PC-3 (cell line): ENCODE measurements at regions not wholly inside any gene's neighbourhood (a gene's known extent, or its start where the extent isn't known, plus 50 kb on each side); places are given as distances from the start of the nearest gene placed in this dataset.

Experiments
- ATAC-seq: fragments of 200-7000 bp; cut with Tn5 transposase; 2 replicates; pipeline ENCODE4 v1.9.1; 2020; ENCODE audit warnings: mild to moderate bottlenecking, moderate library complexity
- BruUV-seq: library from RNA; stranded (reverse); fragments of 400-500 nt; replicated peaks from 2 replicates; lab custom pipeline; 2021; lab: Mats Ljungman, UMichigan
- CTCF ChIA-PET: fragments of 300-600 bp; sonication (Branson Sonifier 250); formaldehyde crosslinking; loops from one replicate; lab custom pipeline; 2022; ENCODE audit warnings: antibody characterized with exemption; lab: Charles Lee
- POLR2A ChIA-PET: fragments of 300-600 bp; sonication (Branson Sonifier 250); formaldehyde crosslinking; loops from one replicate; lab custom pipeline; 2022; ENCODE audit warnings: antibody characterized with exemption; ENCODE audit not compliant: unreplicated experiment; lab: Charles Lee
- DNase-seq: peaks from one replicate; pipeline ENCODE4 v3.0.0-alpha.2; 2015
- H2AFZ ChIP-seq: fragments of 300-600 bp; sonication (generic); 2 replicates; pipeline ENCODE4 v1.6.0; 2016; ENCODE audit warnings: antibody characterized with exemption, low read length
- H3F3A ChIP-seq: fragments of 300-600 bp; sonication (generic); one replicate; pipeline ENCODE4 v1.6.0; 2017; ENCODE audit warnings: antibody characterized with exemption, low read length, control low read depth, mild to moderate bottlenecking; ENCODE audit not compliant: unreplicated experiment
- H3K27ac ChIP-seq: fragments of 300-600 bp; sonication (generic); 2 replicates; pipeline ENCODE4 v1.5.1; 2016; ENCODE audit warnings: mild to moderate bottlenecking, low read length
- H3K27me3 ChIP-seq: fragments of 300-600 bp; sonication (generic); 2 replicates; pipeline ENCODE4 v1.6.1; 2016; ENCODE audit warnings: low read length, mixed read lengths
- H3K36me3 ChIP-seq: fragments of 300-600 bp; sonication (generic); 2 replicates; pipeline ENCODE4 v1.6.1; 2016; ENCODE audit warnings: low read depth, mixed run types, low read length, mixed read lengths
- H3K4me1 ChIP-seq: fragments of 300-600 bp; sonication (generic); 2 replicates; pipeline ENCODE4 v1.5.1; 2016; ENCODE audit warnings: low read length; ENCODE audit not compliant: insufficient read depth
- H3K4me2 ChIP-seq: fragments of 300-600 bp; sonication (generic); 2 replicates; pipeline ENCODE4 v1.6.0; 2016; ENCODE audit warnings: low read length
- H3K4me3 ChIP-seq: fragments of 300-600 bp; sonication (generic); 2 replicates; pipeline ENCODE4 v1.5.1; 2016; ENCODE audit warnings: mild to moderate bottlenecking, low read length, mixed read lengths
- H3K79me2 ChIP-seq: fragments of 300-600 bp; sonication (generic); 2 replicates; pipeline ENCODE4 v1.6.1; 2017; ENCODE audit warnings: low read length, mixed read lengths
- H3K9ac ChIP-seq: fragments of 300-600 bp; sonication (generic); 2 replicates; pipeline ENCODE4 v1.6.0; 2016; ENCODE audit warnings: mild to moderate bottlenecking, low read length
- H3K9me2 ChIP-seq: fragments of 300-600 bp; sonication (generic); replicated peaks from 2 replicates; pipeline ENCODE4 v1.6.1; 2016; ENCODE audit warnings: mixed run types, low read length, mixed read lengths
- H3K9me3 ChIP-seq: fragments of 300-600 bp; sonication (generic); 2 replicates; pipeline ENCODE4 v1.6.1; 2016; ENCODE audit warnings: low read length, mixed read lengths
- H4K20me1 ChIP-seq: fragments of 300-600 bp; sonication (generic); 2 replicates; pipeline ENCODE4 v1.6.1; 2016; ENCODE audit warnings: low read length, mixed read lengths
- EZH2 ChIP-seq: fragments of 300-600 bp; sonication (generic); IDR thresholded peaks from one replicate; pipeline ENCODE4 v1.6.1; 2017; ENCODE audit warnings: antibody characterized with exemption, mild to moderate bottlenecking, low read length; ENCODE audit not compliant: unreplicated experiment
- EZH2phosphoT487 ChIP-seq: fragments of 300-600 bp; sonication (generic); IDR thresholded peaks from 2 replicates; pipeline ENCODE4 v1.6.1; 2018; ENCODE audit warnings: mild to moderate bottlenecking, antibody characterized with exemption, low read length, borderline replicate concordance
- intact Hi-C: fragments of 100-400 bp; cut with micrococcal nuclease; formaldehyde crosslinking; loops from 2 replicates; pipeline ENCODE4 v1.9.0; 2023
- TF ChIP-seq, protein P1 (sequence below): fragments of 300-600 bp; sonication (generic); conservative IDR thresholded peaks from 2 replicates; pipeline ENCODE4 v1.5.1; 2017; ENCODE audit warnings: antibody characterized with exemption, low read depth, mild to moderate bottlenecking, low read length

DNA sequence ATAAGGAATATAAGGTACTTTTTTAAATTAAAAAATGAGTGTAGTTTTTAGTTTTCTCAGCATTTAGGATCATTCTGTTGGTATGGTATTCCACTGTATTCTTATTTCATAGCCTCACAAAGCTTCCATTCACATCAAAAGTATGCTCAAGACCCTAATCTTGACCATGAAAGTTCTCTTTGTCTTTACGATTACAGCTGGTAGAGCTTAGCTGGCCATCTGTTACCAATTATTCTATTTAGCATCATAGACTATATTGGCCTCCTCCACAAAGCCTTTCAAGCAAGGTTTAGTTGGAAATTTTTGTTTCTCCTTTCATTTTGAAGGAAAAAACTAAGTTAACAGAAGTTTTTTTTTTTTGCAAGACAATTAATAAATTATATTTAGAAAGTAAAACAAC lies 245.1 kb downstream of the KCTD12 start:
- Histone ChIP-seq H3K4me1 (no peaks in the 10 kb centered on the region), H3K9ac (no peak overlapping the region), H2AFZ (no peak overlapping the region), H3K4me3 (no peak overlapping the region), H4K20me1 (no peaks in the 10 kb centered on the region), H3K4me2 (no peak overlapping the region), H3K79me2 (no peaks in the 10 kb centered on the region), H3K27ac (no peak overlapping the region), H3F3A (no peaks in the 10 kb centered on the region), H3K9me3 (no peaks in the 10 kb centered on the region), H3K27me3 (peaks cover 29% of the 10 kb centered on the region), H3K36me3 (no peaks in the 10 kb centered on the region), H3K9me2 (no peaks in the 10 kb centered on the region)
- no peak for DNase-seq
- CTCF ChIA-PET = no interaction called here
- ATAC-seq = no peak
- intact Hi-C loops = no loop called here
- no TSS peak for BruUV-seq
- POLR2A ChIA-PET = no interaction called here
- TF ChIP-seq, protein P1, sequence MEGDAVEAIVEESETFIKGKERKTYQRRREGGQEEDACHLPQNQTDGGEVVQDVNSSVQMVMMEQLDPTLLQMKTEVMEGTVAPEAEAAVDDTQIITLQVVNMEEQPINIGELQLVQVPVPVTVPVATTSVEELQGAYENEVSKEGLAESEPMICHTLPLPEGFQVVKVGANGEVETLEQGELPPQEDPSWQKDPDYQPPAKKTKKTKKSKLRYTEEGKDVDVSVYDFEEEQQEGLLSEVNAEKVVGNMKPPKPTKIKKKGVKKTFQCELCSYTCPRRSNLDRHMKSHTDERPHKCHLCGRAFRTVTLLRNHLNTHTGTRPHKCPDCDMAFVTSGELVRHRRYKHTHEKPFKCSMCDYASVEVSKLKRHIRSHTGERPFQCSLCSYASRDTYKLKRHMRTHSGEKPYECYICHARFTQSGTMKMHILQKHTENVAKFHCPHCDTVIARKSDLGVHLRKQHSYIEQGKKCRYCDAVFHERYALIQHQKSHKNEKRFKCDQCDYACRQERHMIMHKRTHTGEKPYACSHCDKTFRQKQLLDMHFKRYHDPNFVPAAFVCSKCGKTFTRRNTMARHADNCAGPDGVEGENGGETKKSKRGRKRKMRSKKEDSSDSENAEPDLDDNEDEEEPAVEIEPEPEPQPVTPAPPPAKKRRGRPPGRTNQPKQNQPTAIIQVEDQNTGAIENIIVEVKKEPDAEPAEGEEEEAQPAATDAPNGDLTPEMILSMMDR = no peak
- TF ChIP-seq EZH2 (no peak), EZH2phosphoT487 (no peak)

DNA sequence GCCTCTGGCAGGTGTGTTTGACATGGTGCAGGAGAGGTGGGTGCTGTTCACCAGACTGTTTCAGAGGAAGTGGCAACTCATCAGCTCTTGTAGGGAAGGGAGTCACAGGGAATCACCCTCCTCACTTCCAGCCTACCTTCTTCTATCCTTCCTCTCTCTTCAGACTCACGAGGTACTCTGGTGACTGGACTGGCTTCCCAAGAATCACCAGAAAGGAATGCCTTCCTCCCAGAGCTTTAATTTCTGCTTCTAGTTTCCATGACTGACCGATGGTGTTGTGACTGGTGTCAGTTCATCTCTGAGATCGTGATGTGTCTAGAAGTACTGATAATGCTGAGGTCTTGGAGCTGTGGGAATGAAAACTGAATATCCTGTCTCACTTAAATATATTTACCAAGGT lies 247.3 kb downstream of the KCTD12 start:
- CTCF ChIA-PET = no interaction called here
- no peak overlapping the region for H3K4me2 ChIP-seq
- H3K36me3 ChIP-seq = no peaks in the 10 kb centered on the region
- DNase-seq (no peak), ATAC-seq (no peak)
- no peak overlapping the region for H3K9ac ChIP-seq
- H3K9me3 ChIP-seq = no peaks in the 10 kb centered on the region
- no peaks in the 10 kb centered on the region for H3K9me2 ChIP-seq
- POLR2A ChIA-PET = no interaction called here
- no peaks in the 10 kb centered on the region for H3K79me2 ChIP-seq
- H3K4me1 ChIP-seq = no peaks in the 10 kb centered on the region
- no peaks in the 10 kb centered on the region for H3F3A ChIP-seq
- no TSS peak for BruUV-seq
- H3K4me3 ChIP-seq = no peak overlapping the region
- intact Hi-C loops = no loop called here
- TF ChIP-seq, protein P1 = no peak
- TF ChIP-seq EZH2 (no peak), EZH2phosphoT487 (no peak)
- peaks cover 42% of the 10 kb centered on the region for H3K27me3 ChIP-seq
- H2AFZ ChIP-seq = no peak overlapping the region
- H4K20me1 ChIP-seq = no peaks in the 10 kb centered on the region
- no peak overlapping the region for H3K27ac ChIP-seq

DNA sequence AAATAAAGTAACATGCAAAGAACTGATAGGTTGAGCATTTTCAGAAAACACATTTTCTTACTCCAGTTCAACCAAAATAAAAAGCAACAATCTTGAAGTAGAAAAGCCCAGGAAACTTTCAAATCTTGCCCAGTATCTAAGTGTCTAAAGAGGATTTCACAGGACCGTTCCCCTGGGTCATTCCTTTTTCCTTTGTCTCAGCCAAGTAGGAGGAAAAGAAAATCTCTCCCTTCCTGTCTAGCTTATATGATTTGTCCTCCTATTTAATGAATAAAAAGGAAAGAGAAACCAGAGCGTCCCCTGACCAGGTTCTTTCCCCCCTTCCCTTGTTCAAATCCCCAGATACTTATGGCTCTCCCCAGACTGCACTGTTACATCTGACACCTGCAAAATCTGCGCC lies 248.0 kb downstream of the KCTD12 start:
- TF ChIP-seq EZH2phosphoT487 (no peak), EZH2 (no peak)
- TF ChIP-seq, protein P1 = no peak
- DNase-seq (no peak), ATAC-seq (no peak)
- Histone ChIP-seq H3K4me1 (no peaks in the 10 kb centered on the region), H3K36me3 (no peaks in the 10 kb centered on the region), H2AFZ (no peak overlapping the region), H3K9me3 (no peaks in the 10 kb centered on the region), H3K27me3 (peaks cover 42% of the 10 kb centered on the region), H3K9me2 (no peaks in the 10 kb centered on the region), H3F3A (no peaks in the 10 kb centered on the region), H3K4me3 (no peak overlapping the region), H3K4me2 (no peak overlapping the region), H3K9ac (no peak overlapping the region), H4K20me1 (no peaks in the 10 kb centered on the region), H3K27ac (no peak overlapping the region), H3K79me2 (no peaks in the 10 kb centered on the region)
- BruUV-seq = no TSS peak
- CTCF ChIA-PET = no interaction called here
- POLR2A ChIA-PET = no interaction called here
- intact Hi-C loops = no loop called here
